ENCODE measurements at regions not wholly inside any gene's neighbourhood (a gene's known extent, or its start where the extent isn't known, plus 50 kb on each side); places are given as distances from the start of the nearest gene placed in this dataset.
"Not testable (repeated sequence)": the region's sequence is repeated elsewhere in the genome, so short reads cannot be mapped to it uniquely, and the experiment has no call there.

GRCh38 chr7:98777051-98777450, 92.8 kb downstream of the TMEM130 start:
- DNase-seq = no peak

- no peak for DNase-seq
Observed at GRCh38 chr7:98778421-98778820, 91.4 kb downstream of the TMEM130 start.

- no peak for DNase-seq
Observed at GRCh38 chr7:98779800-98780587, 89.8 kb downstream of the TMEM130 start.

- DNase-seq = no peak
Observed at GRCh38 chr7:98784216-98784785, 85.5 kb downstream of the TMEM130 start.

- peak; percentile 41 for DNase-seq
Observed at GRCh38 chr7:98785929-98786571, 83.8 kb downstream of the TMEM130 start.

- DNase-seq = peak; percentile 21
Observed at GRCh38 chr7:98788966-98789365, 80.8 kb downstream of the TMEM130 start.

- not testable (repeated sequence) for DNase-seq
Observed at GRCh38 chr7:98794453-98794852, 75.4 kb downstream of the TMEM130 start.

- DNase-seq = peak; percentile 17
Observed at GRCh38 chr7:98795741-98796493, 73.9 kb downstream of the TMEM130 start.

Data from fibroblast of upper back skin (primary cell).